Vagina (tissue), 2 donors: ENCODE measurements at regions not wholly inside any gene's neighbourhood (a gene's known extent, or its start where the extent isn't known, plus 50 kb on each side); places are given as distances from the start of the nearest gene placed in this dataset.
A peak's percentile ranks its signal among the peaks of the same experiment; 100 is the strongest.

ENCODE experiments used
- DNase-seq, 2 donors: peaks; one replicate each; pipeline ENCODE4 v3.0.0-alpha.2; 2017; ENCODE audit errors: extremely low spot score in 2 of 2
- H3K27ac ChIP-seq: fragments of 200-600 bp; sonication (generic); one replicate; pipeline ENCODE4 v1.5.1; 2019
- H3K27me3 ChIP-seq: fragments of 200-600 bp; sonication (generic); one replicate; pipeline ENCODE4 v1.5.1; 2019
- H3K36me3 ChIP-seq, 2 donors: fragments of 200-600 bp; sonication (generic); one replicate each; pipeline ENCODE4 v1.5.1; 2017 to 2019
- H3K4me1 ChIP-seq: fragments of 200-600 bp; sonication (generic); one replicate; pipeline ENCODE4 v1.5.1; 2019
- H3K4me3 ChIP-seq, 2 donors: fragments of 200-600 bp; sonication (generic); 1 replicate in 1 of 2; 2 replicates in 1 of 2; pipeline ENCODE4 v1.5.1; 2016 to 2019
- H3K9me3 ChIP-seq: fragments of 200-600 bp; sonication (generic); one replicate; pipeline ENCODE4 v1.5.1; 2019
- CTCF ChIP-seq, 3 experiments: fragments of 450-650 bp in 2 of 3; fragments of 200-600 bp in 1 of 3; sonication (generic) in 1 of 3; IDR thresholded peaks; one replicate each; pipeline ENCODE4 v1.5.1; 2017 to 2019; ENCODE audit warnings: antibody characterized with exemption in 3 of 3, mild to moderate bottlenecking in 2 of 3, moderate library complexity in 2 of 3
- POLR2A ChIP-seq, 2 donors: fragments of 450-650 bp; IDR thresholded peaks; one replicate each; pipeline ENCODE4 v1.6.1; 2017; ENCODE audit warnings: antibody characterized with exemption in 2 of 2, mild to moderate bottlenecking in 2 of 2, moderate library complexity in 2 of 2
- POLR2AphosphoS5 ChIP-seq, 2 donors: sonication (generic); formaldehyde crosslinking; IDR thresholded peaks; one replicate each; pipeline ENCODE4 v1.9.0; 2017; ENCODE audit warnings: antibody characterized with exemption in 2 of 2, mild to moderate bottlenecking in 2 of 2, low read depth in 1 of 2; ENCODE audit not compliant: insufficient read depth in 1 of 2
- intact Hi-C: fragments of 100-400 bp; cut with DNase I; formaldehyde crosslinking; loops from one replicate; pipeline ENCODE4 v1.15.1; 2023

GRCh38 chr13:97114651-97115050, 107.5 kb upstream of the MBNL2 start:
- Histone ChIP-seq H3K27me3 (no peaks in the 10 kb centered on the region), H3K9me3 (no peaks in the 10 kb centered on the region), H3K4me1 (peaks cover 26% of the 10 kb centered on the region), H3K27ac (peak overlapping the region; percentile 81), H3K4me3 (no peak overlapping the region), H3K36me3 (no peaks in the 10 kb centered on the region)
- no peak for DNase-seq
- intact Hi-C loops, result loop anchor here (5.0 to 10.0 kb wide), 3 partner anchors 108 to 320 kb away; partner anchors contain the start of genes MBNL2 and RAP2A
- no peak for TF ChIP-seq POLR2AphosphoS5 (IDR thresholded peaks at IDR 0.05; ENCODE audit: insufficient read depth in 1 of 2, low read depth in 1 of 2)
- no peak for TF ChIP-seq POLR2A (IDR thresholded peaks at IDR 0.05)
- no peak for TF ChIP-seq CTCF (IDR thresholded peaks at IDR 0.05)

GRCh38 chr13:97116754-97117153, 105.4 kb upstream of the MBNL2 start:
- no peaks in the 10 kb centered on the region for H3K27me3 ChIP-seq
- H3K36me3 ChIP-seq, result no peaks in the 10 kb centered on the region
- no peaks in the 10 kb centered on the region for H3K9me3 ChIP-seq
- intact Hi-C loops, result loop anchor here (5.0 to 10.0 kb wide), 2 partner anchors 106 to 318 kb away; partner anchors contain the start of genes MBNL2 and RAP2A
- DNase-seq, result no peak
- TF ChIP-seq POLR2AphosphoS5 (IDR thresholded peaks at IDR 0.05; ENCODE audit: insufficient read depth in 1 of 2, low read depth in 1 of 2), result peak in 1 of 2 donors; percentile 46
- TF ChIP-seq CTCF (IDR thresholded peaks at IDR 0.05), result no peak
- no peak for TF ChIP-seq POLR2A (IDR thresholded peaks at IDR 0.05)
- H3K4me1 ChIP-seq, result peaks cover 26% of the 10 kb centered on the region
- peak overlapping the region; percentile 81 for H3K27ac ChIP-seq
- no peak overlapping the region for H3K4me3 ChIP-seq

- H3K4me1 ChIP-seq, result peaks cover 32% of the 10 kb centered on the region
- H3K27ac ChIP-seq, result no peak overlapping the region
- no peak for TF ChIP-seq POLR2AphosphoS5 (IDR thresholded peaks at IDR 0.05; ENCODE audit: insufficient read depth in 1 of 2, low read depth in 1 of 2)
- no peak for TF ChIP-seq POLR2A (IDR thresholded peaks at IDR 0.05)
- no peak for TF ChIP-seq CTCF (IDR thresholded peaks at IDR 0.05)
- H3K4me3 ChIP-seq, result no peak overlapping the region
- no peaks in the 10 kb centered on the region for H3K27me3 ChIP-seq
- H3K9me3 ChIP-seq, result no peaks in the 10 kb centered on the region
- intact Hi-C loops, result loop anchor here (5.0 to 10.0 kb wide), 2 partner anchors 105 to 317 kb away; partner anchors contain the start of genes MBNL2 and RAP2A
- DNase-seq, result no peak
- no peaks in the 10 kb centered on the region for H3K36me3 ChIP-seq
Observed at GRCh38 chr13:97117388-97117910, 104.7 kb upstream of the MBNL2 start.

GRCh38 chr13:97119943-97120342, 102.2 kb upstream of the MBNL2 start:
- Histone ChIP-seq H3K4me1 (peaks cover 46% of the 10 kb centered on the region), H3K4me3 (no peak overlapping the region), H3K36me3 (no peaks in the 10 kb centered on the region), H3K9me3 (no peaks in the 10 kb centered on the region), H3K27me3 (no peaks in the 10 kb centered on the region), H3K27ac (no peak overlapping the region)
- intact Hi-C loops, result loop anchor here (5.0 to 10.0 kb wide), 2 partner anchors 102 to 315 kb away; partner anchors contain the start of genes MBNL2 and RAP2A
- TF ChIP-seq CTCF (IDR thresholded peaks at IDR 0.05), result no peak
- no peak for TF ChIP-seq POLR2AphosphoS5 (IDR thresholded peaks at IDR 0.05; ENCODE audit: insufficient read depth in 1 of 2, low read depth in 1 of 2)
- TF ChIP-seq POLR2A (IDR thresholded peaks at IDR 0.05), result no peak
- DNase-seq, result no peak

GRCh38 chr13:97120346-97120745, 101.8 kb upstream of the MBNL2 start:
- DNase-seq, result peak in 1 of 2 donors; percentile 34
- Histone ChIP-seq H3K27ac (no peak overlapping the region), H3K27me3 (no peaks in the 10 kb centered on the region), H3K4me3 (no peak overlapping the region), H3K36me3 (no peaks in the 10 kb centered on the region), H3K4me1 (peaks cover 48% of the 10 kb centered on the region), H3K9me3 (no peaks in the 10 kb centered on the region)
- intact Hi-C loops, result no loop called here
- TF ChIP-seq POLR2AphosphoS5 (IDR thresholded peaks at IDR 0.05; ENCODE audit: insufficient read depth in 1 of 2, low read depth in 1 of 2) (no peak), CTCF (IDR thresholded peaks at IDR 0.05) (no peak), POLR2A (IDR thresholded peaks at IDR 0.05) (no peak)
